T-helper 1 cell (primary cell): ENCODE measurements at regions not wholly inside any gene's neighbourhood (a gene's known extent, or its start where the extent isn't known, plus 50 kb on each side); places are given as distances from the start of the nearest gene placed in this dataset.
"Not testable (repeated sequence)": the region's sequence is repeated elsewhere in the genome, so short reads cannot be mapped to it uniquely, and the experiment has no call there.

Experiments
- DNase-seq, 5 donors: peaks; one replicate each; pipeline ENCODE4 v3.0.0-alpha.2; 2012 to 2020

DNA sequence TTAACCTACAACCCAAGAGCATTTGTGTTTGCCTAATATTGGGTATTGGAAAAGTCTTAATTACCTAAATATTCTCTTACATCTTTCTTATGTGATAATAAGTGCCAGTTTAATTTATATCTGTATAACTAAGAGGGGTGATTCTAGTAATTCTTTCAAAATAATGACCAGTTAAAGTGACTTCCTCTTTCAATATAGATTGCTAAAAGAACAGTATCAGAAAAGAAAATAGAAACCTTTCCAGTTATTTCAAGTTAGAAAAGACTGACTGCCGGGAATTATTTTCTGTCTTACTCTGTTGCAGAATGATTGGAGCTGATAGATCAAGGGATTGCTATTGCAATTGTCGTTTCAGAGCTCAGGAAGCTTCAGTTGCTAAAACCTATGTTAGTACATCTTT is 525.0 kb upstream of the SEMA3D start:
- DNase-seq, result no peak

DNA sequence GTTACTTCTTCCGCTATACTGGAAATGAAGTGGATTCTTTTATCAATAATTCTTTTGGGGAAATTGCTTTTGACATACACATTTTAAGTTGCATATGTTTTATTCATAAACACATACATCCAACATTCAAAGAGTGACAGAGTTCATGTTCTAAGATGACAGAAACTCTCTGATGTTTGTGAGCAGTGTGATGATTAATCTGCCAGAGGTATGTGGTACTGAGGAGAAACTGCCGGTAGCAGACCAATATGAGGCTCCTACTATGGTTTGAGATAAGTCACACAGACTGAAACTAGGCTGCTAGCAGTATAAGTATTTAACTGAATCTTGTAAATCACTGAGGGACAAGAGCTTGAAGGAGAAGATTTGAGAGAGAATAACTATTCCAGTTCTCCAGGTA is 524.1 kb upstream of the SEMA3D start:
- DNase-seq, result no peak

DNA sequence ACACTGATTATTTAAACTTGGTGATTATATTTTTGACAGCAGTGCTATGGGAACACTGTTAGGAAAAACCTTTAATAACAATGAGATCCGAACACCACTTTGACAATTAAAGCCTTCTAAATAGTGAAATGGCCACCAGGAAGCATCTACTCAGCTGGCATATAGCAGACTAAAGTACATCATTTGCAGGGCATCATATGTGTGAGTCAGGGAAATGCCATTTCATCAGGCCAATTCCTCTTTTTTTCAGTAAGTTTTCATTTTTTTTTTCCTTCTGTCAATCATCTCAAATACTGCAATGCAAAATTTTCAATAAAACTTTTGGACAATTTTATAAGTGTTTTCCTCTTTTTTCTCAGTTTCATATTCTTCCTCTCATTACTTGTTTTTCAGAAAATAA is 521.4 kb upstream of the SEMA3D start:
- DNase-seq, result no peak

DNA sequence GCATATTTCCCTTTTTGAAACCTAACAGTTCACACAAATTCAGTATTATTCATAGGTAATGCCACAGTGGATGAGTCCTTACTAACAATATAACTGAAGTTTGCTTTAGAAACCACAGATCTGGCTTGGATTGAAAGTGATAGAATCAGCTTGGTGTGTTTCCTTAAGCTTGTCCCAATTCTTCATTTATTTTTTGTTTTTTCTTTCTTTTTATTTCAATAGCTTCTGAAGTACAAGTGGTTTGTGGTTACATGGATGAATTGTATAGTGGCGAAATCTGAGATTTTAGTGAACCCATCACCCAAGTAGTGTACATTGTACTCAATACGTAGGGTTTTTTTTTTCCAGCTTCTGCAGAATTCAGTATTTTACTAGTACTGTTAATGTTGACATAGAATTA is 518.2 kb upstream of the SEMA3D start:
- DNase-seq, result no peak

DNA sequence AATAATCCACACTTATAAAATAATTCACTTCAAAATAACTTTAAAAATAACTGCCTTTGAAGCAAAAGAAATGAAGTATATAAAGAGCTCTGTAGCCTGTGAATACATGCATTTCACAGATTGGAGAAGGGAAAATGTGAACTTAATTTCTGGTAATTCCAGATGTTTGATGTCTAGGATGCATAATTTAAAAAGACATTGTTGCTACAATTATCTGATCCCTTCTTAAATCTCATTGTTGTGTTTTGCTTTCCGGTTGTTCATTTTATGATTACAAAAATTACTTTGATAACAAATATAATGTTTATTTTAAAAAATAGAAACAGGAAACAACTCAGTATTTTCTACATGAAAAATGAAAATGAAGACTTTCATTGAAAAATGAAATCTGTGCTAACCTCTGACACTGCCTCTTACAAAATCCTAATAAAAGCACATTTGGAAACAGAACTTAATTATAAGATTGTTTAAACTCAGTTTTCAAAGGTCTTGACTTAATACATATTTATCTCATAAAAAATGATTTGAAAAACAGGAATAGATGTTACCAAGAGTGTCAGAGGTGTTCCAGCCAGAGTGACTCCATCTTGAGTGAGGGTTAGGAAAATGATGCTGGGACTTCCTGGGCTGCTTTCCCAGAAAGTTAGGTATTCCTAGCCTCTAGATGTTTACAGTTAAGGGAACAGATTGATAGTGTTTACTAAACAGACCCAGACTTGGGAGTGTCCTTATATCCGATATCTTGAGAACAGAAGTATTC is 516.6 kb upstream of the SEMA3D start:
- DNase-seq, result no peak

DNA sequence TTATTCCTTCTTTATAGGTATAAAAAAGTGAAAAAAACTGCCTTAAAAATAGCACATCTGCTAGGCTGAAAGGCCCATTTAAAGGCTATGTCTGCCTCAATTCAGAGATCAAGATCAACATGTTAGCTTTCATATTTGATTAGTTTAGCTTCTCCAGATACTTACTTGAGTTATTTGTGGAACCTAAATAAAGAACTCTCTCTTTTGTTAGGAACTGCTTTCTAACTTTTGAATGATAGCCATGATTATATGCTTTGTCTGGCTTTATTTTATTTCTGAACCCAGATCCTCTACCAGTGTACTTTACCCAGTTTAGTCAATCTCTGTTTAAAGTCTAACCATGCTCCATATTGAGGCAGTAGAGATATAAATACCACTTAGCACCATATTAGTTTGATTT is 515.5 kb upstream of the SEMA3D start:
- no peak for DNase-seq

DNA sequence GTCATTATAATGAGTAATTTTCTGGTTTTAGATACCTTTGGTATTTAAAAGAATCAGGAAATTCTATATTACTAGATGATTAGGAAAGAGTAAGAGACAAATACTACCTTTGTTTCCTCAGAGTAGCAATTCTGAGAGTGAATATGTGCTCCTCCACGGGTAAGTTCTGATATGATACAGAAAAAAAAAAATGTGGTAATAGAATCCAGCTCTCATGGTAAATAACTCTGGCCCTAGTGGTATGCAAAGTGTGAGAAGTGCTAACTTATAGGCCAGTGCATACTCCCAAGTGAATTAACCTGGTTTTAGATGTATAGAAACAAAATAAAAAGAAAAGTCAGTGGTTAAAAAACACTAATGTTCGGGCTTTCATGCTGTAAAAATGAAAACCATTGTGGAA is 512.6 kb upstream of the SEMA3D start:
- DNase-seq, result no peak

DNA sequence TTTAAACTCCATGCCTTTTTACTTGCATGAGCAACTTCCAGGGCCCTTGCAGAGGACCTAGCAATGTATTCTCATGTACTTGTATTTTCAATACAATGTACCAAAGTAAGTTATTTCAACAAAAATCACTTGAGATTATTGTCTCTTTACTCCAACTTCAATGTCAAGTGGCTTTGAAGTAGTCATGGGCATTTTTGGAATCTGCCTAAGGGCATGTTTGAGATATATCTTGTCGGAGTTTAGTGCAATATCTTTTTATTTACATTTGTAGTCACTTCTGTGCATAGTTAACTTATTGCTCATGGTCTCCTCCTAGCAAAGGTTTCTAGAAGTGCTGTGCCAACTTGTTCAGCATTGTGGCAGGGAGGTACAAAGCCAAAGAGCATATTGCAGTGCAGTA is 508.7 kb upstream of the SEMA3D start:
- DNase-seq, result no peak

DNA sequence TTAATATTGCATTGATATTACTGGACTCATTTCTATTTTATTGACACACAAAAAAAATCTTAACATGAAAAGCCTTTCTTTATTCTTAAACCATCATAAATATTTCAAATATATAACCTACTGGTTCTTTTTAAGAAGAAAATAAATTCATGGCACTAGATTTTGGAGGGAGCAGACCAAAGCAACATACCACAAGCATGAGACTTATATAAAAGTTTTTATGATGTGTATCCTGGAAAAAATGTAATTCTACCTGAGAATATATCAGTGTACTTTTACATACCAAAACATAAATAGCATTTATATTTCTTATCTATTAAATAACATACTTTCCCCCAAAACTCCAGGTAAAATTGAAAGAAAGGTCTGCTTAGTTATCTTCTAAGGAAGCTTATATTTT is 508.2 kb upstream of the SEMA3D start:
- no peak for DNase-seq

DNA sequence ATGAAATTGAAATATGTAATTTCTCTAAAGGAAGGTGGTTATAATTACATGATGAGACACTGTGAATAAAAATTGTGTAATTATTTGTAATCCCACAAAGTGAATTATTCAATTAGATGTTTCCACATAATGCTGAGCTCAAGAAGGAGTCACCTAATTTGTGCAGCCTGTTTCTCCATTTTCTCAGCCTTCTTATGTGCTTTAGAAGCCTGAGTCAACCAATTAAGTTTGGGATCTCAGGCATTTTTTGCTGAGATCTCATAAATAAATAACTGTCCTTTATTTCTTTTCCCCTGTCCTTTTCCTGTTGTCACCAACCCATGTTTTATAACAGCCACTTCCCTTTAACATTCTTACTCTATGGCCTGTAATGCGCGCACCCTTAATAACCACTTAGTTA is 506.5 kb upstream of the SEMA3D start:
- no peak for DNase-seq

DNA sequence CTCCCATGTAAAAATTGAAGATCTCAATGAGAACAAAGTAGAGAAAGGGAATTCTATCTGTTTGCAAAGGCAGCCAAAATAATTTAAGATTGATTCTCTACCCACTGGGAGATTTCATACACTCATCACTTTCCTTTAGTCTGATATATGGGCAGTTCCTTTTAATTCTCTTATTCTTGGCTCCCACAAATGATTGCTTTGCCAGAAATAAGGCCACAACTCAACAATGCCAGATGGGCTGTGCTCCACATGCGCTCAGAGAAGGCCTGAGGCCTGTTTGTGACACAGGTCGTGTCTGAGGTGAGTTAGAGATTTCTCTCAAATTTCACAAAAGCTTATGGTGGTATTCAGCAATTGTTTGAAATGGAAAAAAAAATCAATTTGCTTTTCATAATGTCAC is 501.9 kb upstream of the SEMA3D start:
- no peak for DNase-seq

DNA sequence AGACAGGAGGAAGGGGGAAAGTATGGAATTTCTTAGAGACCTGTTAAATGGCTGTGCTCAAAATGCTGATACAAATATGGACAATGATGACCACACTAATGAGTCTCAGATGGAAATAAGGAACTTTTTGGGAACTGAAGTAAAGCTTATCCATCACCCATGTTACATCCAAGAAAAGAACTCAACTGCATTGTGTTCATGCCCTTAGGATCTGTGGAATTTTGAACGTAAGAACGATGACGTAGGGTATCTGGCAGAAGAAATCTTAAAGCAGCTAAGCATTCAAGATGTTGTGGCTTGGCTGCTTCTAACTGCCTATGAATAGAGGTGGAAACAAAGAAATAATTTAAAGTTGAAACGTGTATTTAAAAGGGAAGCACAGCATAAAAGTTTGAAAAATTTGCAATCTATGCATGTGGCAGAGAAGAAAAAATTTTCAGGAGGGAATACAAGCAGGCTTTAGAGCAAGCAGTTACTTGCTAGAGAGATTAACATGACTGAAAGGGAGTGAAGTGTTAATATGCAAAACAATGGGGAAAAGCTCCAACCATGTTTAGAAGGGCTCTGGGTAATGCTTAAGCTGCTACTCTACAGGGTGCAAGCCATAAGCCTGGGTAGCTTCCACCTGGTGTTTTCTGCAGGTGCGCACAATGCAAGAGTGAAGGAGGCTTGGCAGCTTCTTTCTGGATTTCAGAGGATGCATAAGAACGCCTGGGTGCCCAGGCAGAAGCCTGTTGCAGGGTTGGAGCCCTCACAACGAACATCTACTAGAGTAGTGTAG is 499.7 kb upstream of the SEMA3D start:
- DNase-seq, result no peak

DNA sequence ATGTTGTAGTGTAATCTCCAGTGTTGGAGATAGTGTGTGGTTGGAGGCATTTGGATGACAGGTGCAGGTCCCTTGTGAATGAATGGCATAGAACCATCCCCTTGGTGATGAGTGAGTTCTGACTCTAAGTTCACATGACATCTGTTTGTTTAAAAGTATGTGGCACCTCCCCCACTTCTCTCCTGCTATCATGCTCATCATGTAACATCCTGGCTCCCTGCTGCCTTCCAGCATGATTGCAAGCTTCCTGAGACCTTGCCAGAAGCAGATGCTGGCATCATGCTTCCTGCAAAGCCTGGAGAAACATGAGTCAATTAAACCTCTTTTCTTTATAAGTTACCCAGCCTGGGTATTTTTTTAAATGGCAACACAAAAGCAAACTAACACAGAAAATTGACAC is 499.0 kb upstream of the SEMA3D start:
- no peak for DNase-seq

DNA sequence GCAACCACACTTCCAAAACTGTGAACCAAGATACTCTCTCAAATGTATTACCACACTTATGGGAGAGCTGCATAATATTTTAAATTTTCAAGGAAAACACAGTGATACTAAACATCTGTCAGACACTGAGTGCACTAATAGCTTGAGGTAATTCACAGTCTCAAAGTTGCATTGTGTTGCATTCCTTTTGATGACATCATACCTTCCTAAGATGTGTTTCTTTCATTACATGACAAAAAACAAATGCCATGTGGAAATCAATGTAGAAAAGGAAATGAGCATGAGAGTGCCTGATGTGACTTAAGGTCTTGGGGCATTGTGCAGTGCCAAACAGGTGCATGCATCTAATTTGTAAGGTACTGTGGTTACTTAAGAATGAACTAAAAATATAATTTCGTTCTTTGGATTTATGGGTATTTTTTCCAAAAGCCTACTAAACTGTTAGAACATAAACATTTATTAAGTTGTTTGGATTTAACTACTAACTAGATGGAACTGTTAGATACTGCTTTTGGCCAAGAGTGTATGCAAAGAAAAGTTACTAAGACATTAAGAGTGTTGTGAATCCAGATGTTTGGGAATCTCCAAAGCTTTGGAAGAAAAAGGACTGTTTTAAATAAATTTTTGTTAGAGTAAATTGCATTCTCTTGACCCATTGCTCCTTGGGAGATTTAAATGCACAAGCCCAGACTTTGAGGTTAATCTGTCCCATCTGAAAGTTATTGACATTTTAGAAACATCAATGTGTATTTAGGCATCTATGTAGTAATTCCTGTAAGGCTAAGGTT is 496.2 kb upstream of the SEMA3D start:
- DNase-seq, result no peak

DNA sequence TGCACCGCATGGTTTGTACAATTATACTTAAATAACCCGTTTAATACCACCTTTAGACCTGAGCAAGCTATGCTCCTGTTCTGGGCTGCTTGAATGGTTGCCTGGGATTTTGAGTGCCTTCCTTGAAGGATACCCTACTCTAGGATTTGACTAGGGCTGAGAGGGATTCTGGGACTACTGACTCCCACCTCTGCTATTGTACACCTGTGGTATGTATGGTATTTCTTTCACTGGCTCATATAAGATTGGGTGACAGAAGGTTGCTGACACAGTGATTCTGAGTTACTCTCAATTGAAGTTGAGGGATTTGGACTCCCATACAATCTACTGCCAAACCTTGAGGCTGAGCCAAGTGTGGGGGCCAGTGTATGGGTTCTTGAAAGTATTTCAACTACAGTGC is 494.4 kb upstream of the SEMA3D start:
- DNase-seq, result no peak

DNA sequence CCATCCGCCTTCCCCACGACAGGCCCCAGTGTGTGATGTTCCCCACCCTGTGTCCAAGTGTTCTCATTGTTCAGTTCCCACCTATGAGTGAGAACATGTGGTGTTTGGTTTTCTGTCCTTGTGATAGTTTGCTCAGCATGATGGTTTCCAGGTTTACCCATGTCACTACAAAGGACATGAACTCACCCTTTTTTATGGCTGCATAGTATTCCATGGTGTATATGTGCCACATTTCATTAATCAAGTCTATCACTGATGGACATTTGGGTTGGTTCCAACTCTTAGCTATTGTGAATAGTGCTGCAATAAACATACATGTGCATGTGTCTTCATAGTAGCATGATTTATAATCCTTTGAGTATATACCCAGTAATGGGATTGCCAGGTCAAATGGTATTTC is 488.2 kb upstream of the SEMA3D start:
- not testable (repeated sequence) for DNase-seq

DNA sequence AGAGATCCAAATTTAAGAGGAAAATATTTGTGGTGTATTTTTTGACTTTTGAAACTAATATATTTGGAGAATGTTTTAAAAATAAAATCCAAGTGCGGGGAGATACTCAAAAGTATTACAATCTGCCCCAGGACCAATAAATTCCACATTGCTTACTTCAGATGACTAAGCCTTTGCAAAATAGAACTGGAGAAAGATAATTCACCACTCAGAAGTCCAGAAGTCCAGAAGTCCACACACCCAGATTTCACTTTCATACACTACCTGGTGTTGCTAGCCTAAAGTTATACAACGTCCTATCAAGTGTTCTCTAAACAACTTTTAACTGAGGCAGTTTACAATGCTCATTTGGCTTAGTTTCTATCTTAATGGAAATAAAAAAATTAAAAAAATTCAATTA is 487.0 kb upstream of the SEMA3D start:
- no peak for DNase-seq

DNA sequence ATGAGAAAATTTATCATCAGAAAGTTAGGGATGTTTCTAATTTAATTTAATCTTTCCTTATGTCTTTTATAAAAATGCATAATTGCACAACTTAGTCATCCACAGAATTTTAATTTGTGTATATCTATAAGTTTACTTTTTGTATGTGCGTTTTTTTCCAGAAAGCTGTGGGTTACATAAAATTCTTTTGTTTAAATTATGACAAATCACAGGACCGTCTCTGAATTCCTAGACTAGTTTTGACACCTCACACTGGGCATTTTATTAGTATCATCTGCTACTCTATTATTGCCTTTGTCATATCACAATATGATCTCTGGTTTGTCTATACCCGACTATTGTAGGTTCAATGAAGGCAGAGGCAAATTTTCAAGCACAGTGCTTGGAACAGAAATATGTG is 482.4 kb upstream of the SEMA3D start:
- DNase-seq, result no peak

DNA sequence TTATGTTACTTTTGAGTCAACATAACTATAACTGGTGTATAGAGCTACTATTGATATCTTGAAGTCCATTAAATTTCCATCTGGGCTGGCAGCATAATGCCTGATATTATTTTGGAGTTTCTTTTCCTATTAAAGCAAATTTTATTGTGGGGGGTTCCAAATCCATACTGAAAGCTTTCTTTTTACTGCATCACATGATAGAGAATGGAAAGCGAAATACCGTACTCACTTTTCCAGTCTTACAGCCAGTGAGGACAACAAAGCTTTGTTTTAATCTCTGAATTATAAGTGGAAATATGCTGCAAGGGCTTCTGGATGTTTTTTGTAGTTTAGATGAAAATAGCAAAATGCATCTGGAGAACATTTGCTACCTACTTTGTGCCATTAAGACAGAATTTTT is 477.5 kb upstream of the SEMA3D start:
- DNase-seq, result no peak

DNA sequence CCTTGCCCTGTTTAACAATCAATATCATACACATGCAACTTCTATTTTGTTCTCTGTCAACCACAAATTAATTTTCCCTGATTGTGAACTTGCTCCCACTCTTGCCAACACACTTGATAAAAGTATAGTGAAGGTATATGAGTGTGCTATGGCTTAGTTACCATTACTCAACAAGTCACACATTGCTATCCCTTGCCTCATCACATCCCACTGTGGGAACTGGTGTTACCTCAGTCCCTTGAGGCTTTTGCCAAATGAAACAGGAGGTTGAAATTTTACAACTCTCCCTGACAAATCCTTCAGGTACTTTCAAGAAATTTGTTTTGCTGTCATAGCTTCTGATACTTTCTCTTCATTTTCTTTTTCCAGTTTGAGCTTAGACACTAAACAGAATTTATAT is 472.5 kb upstream of the SEMA3D start:
- no peak for DNase-seq

DNA sequence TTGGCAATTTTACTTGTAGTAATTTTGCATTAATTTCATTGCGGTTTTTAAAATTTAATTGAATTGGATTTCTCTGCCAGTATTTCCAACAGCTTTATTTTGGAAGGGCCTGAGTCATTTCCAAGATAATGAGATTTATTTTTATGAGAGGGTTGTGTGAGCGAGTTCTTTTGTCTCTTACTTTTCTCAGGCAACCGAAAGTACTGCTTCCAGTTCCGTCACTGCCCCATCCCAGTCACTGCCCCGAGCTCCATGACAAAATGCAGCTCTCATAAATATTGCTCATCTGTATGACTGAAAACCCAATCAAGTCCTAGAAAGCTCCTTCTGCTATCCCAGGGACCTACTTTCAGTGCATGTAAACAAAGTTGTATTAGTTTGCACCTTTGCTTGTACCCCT is 468.4 kb upstream of the SEMA3D start:
- no peak for DNase-seq

DNA sequence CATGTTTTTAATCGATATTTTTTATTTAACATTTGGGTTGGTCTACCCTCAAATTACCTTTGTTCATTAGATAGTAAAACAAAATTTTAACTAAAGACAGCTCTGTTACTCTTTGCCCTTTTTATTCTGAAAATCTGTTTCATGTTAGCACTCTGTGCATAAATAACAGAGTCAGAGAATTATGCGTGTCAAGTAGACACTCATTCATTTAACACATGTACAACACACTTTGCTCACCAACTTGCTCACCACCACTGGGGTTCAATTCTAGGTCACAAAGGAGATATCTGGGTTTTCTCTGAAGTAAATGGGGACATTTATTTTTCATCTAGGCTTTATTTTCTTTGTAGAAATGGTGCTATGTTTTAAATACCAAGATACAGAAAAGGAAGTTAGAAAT is 457.4 kb upstream of the SEMA3D start:
- no peak for DNase-seq

DNA sequence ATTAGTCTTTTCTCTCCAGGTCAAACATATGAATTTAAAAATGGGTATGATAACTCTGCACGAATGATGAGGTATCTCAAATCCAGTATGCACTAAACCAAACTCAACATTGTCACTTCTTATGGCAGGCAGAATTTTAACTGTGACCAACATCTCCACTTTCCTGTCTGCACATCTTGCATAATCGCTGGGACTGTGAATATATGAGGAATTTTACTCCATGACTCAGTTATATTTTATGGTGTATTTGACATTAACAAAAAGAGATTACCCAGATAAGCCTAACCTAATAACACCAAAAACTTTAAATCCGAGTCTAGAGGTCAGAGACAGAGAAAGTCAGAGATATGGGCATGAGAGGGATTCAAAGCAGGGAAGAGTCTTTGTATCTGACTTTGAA is 454.5 kb upstream of the SEMA3D start:
- DNase-seq, result no peak

DNA sequence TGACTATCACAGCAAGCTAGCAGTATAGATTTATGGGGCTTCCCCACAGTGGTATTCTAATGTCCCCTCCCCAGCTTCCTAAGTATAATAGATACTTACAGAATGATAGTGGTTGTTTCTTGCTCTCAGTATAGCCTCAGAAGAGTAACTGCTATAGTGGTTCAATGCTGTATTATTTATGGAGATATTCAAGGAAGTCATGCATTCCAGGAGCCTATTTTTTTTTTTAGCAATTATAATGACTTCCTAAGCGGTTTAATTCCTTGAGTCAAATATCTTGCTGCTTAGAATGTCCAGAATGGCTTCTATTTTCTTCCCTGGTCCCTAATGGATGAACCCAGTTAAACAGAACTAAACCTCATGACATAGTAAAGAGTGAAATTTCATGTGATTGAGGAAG is 451.5 kb upstream of the SEMA3D start:
- no peak for DNase-seq
